ENCODE measurements at regions not wholly inside any gene's neighbourhood (a gene's known extent, or its start where the extent isn't known, plus 50 kb on each side); places are given as distances from the start of the nearest gene placed in this dataset.

GRCh38 chr12:75954041-75954440, 77.5 kb downstream of the PHLDA1 start:
- no peak for TF ChIP-seq CTBP1 (IDR thresholded peaks at IDR 0.05; ENCODE audit: borderline replicate concordance)
- no peak for TF ChIP-seq L3MBTL2 (conservative IDR thresholded peaks at IDR 0.05)
- no peak for TF ChIP-seq SUZ12 (IDR thresholded peaks at IDR 0.05)
- no peak for TF ChIP-seq SP1 (IDR thresholded peaks at IDR 0.05)
- TF ChIP-seq PKNOX1 (IDR thresholded peaks at IDR 0.05), result no peak
- TF ChIP-seq BHLHE40 (IDR thresholded peaks at IDR 0.05; ENCODE audit: borderline replicate concordance), result no peak
- no peak for TF ChIP-seq NFRKB (IDR thresholded peaks at IDR 0.05)
- TF ChIP-seq TARDBP (IDR thresholded peaks at IDR 0.05), result no peak
- no peak for TF ChIP-seq ELF4 (IDR thresholded peaks at IDR 0.05)
- no peak for TF ChIP-seq FOXK2 (IDR thresholded peaks at IDR 0.05)
- no peak for TF ChIP-seq FOXA1 (IDR thresholded peaks at IDR 0.05)
- TF ChIP-seq LEF1 (IDR thresholded peaks at IDR 0.05; ENCODE audit: borderline replicate concordance), result no peak
- no peak for TF ChIP-seq FOXM1 (IDR thresholded peaks at IDR 0.05; ENCODE audit: borderline replicate concordance)
